ENCODE measurements at regions not wholly inside any gene's neighbourhood (a gene's known extent, or its start where the extent isn't known, plus 50 kb on each side); places are given as distances from the start of the nearest gene placed in this dataset.
"Not testable (repeated sequence)": the region's sequence is repeated elsewhere in the genome, so short reads cannot be mapped to it uniquely, and the experiment has no call there.

GRCh38 chr13:55160867-55161266 is 1979.9 kb upstream of the PRR20A start:
- BruUV-seq (replicated peaks) = no TSS peak
- FAIRE-seq (no peak), DNase-seq (ENCODE audit: low read depth, low spot score) (no peak)
- ChIA-PET CTCF (no interaction called here), POLR2A (no interaction called here)
- no peaks in the 10 kb centered on the region for H3K9me1 ChIP-seq (replicated peaks; ENCODE audit: control insufficient read depth, extremely low read depth, insufficient read depth, low read length)
- no peaks in the 10 kb centered on the region for H4K20me1 ChIP-seq (replicated peaks; ENCODE audit: control insufficient read depth, extremely low read depth, insufficient read depth, low read length)
- H3K27ac ChIP-seq (ENCODE audit: insufficient read depth, low read depth, low read length) = no peak overlapping the region
- H2AFZ ChIP-seq (ENCODE audit: low read depth, low read length) = no peak overlapping the region
- no peak overlapping the region for H3K4me3 ChIP-seq (replicated peaks in 1 of 3; ENCODE audit: insufficient read depth in 1 of 3, low read depth in 1 of 3, low read length in 3 of 3)
- H3K79me2 ChIP-seq (ENCODE audit: control insufficient read depth, insufficient read depth, low read length) = no peaks in the 10 kb centered on the region
- H3K4me2 ChIP-seq (ENCODE audit: insufficient read depth, low read length) = no peak overlapping the region
- H3K4me1 ChIP-seq (ENCODE audit: control insufficient read depth, extremely low read depth, insufficient read depth, low read length) = no peaks in the 10 kb centered on the region
- peaks cover 8% of the 10 kb centered on the region for H3K9me3 ChIP-seq (replicated peaks; ENCODE audit: control insufficient read depth, insufficient read depth, low read length)
- H3K9ac ChIP-seq (replicated peaks; ENCODE audit: extremely low read depth, insufficient read depth, low read length) = no peak overlapping the region
- no peak for TF ChIP-seq JUN (IDR thresholded peaks at IDR 0.05; ENCODE audit: borderline replicate concordance, insufficient read depth, insufficient read length, low read depth)
- no peak for TF ChIP-seq EZH2 (IDR thresholded peaks at IDR 0.05; ENCODE audit: borderline replicate concordance, low read depth, low read length, severe bottlenecking)
- no peak for TF ChIP-seq POLR2AphosphoS5 (IDR thresholded peaks at IDR 0.05; ENCODE audit: insufficient read depth, low read depth, low read length)
- no peak for TF ChIP-seq GATA2 (IDR thresholded peaks at IDR 0.05; ENCODE audit: insufficient read depth, insufficient read length, low read depth, low read length)
- no peak for TF ChIP-seq FOS (IDR thresholded peaks at IDR 0.05; ENCODE audit: borderline replicate concordance, insufficient read depth, low read length)
- no peak for TF ChIP-seq MYC (IDR thresholded peaks at IDR 0.05; ENCODE audit: low read depth, low read length)
- TF ChIP-seq CTCF (IDR thresholded peaks at IDR 0.05; ENCODE audit: extremely low read depth in 1 of 2, insufficient read depth in 1 of 2, low read depth in 1 of 2, low read length in 2 of 2) = no peak
- TF ChIP-seq POLR2A (IDR thresholded peaks at IDR 0.05; ENCODE audit: low read depth, low read length) = no peak
- TF ChIP-seq MAX (IDR thresholded peaks at IDR 0.05; ENCODE audit: insufficient read depth, insufficient read length) = no peak
- no peaks in the 10 kb centered on the region for H3K27me3 ChIP-seq (ENCODE audit: control insufficient read depth in 2 of 2, insufficient read depth in 2 of 2, low read length in 2 of 2)
- no peaks in the 10 kb centered on the region for H3K36me3 ChIP-seq (ENCODE audit: control insufficient read depth in 2 of 2, extremely low read depth in 1 of 2, insufficient read depth in 2 of 2, low read length in 2 of 2)
- intact Hi-C loops (cut with micrococcal nuclease) (no loop called here), dilution Hi-C loops (cut with MboI; ENCODE audit: extremely low pct_ligation_motif_present, low sequenced_read_pairs) (no loop called here)

- H3K9ac ChIP-seq (replicated peaks; ENCODE audit: extremely low read depth, insufficient read depth, low read length); H3K4me2 ChIP-seq (ENCODE audit: insufficient read depth, low read length); DNase-seq (ENCODE audit: low read depth, low spot score); H3K79me2 ChIP-seq (ENCODE audit: control insufficient read depth, insufficient read depth, low read length); intact Hi-C loops (cut with micrococcal nuclease); FAIRE-seq; POLR2A ChIA-PET; H2AFZ ChIP-seq (ENCODE audit: low read depth, low read length); H3K9me1 ChIP-seq (replicated peaks; ENCODE audit: control insufficient read depth, extremely low read depth, insufficient read depth, low read length); H3K36me3 ChIP-seq (ENCODE audit: control insufficient read depth in 2 of 2, extremely low read depth in 1 of 2, insufficient read depth in 2 of 2, low read length in 2 of 2); dilution Hi-C loops (cut with MboI; ENCODE audit: extremely low pct_ligation_motif_present, low sequenced_read_pairs); BruUV-seq (replicated peaks); H3K27ac ChIP-seq (ENCODE audit: insufficient read depth, low read depth, low read length); H4K20me1 ChIP-seq (replicated peaks; ENCODE audit: control insufficient read depth, extremely low read depth, insufficient read depth, low read length); H3K4me1 ChIP-seq (ENCODE audit: control insufficient read depth, extremely low read depth, insufficient read depth, low read length); H3K9me3 ChIP-seq (replicated peaks; ENCODE audit: control insufficient read depth, insufficient read depth, low read length); H3K27me3 ChIP-seq (ENCODE audit: control insufficient read depth in 2 of 2, insufficient read depth in 2 of 2, low read length in 2 of 2); H3K4me3 ChIP-seq (replicated peaks in 1 of 3; ENCODE audit: insufficient read depth in 1 of 3, low read depth in 1 of 3, low read length in 3 of 3); CTCF ChIA-PET: not testable (repeated sequence)
These were observed 1962.1 kb upstream of the PRR20A start for GRCh38 chr13:55178582-55178981.
